Parathyroid adenoma (tissue), 2 donors: ENCODE measurements at regions not wholly inside any gene's neighbourhood (a gene's known extent, or its start where the extent isn't known, plus 50 kb on each side); places are given as distances from the start of the nearest gene placed in this dataset.

ENCODE experiments used
- H2AFZ ChIP-seq: fragments of 300-600 bp; sonication (generic); one replicate; pipeline ENCODE4 v1.7.0; 2017; ENCODE audit warnings: antibody characterized with exemption, mild to moderate bottlenecking
- H3K27ac ChIP-seq: fragments of 300-600 bp; sonication (generic); one replicate; pipeline ENCODE4 v1.7.0; 2017
- H3K27me3 ChIP-seq: fragments of 300-600 bp; sonication (generic); one replicate; pipeline ENCODE4 v1.7.0; 2017; ENCODE audit warnings: low read length; ENCODE audit not compliant: control insufficient read depth, insufficient read depth
- H3K36me3 ChIP-seq: fragments of 300-600 bp; sonication (generic); one replicate; pipeline ENCODE4 v1.7.0; 2017; ENCODE audit warnings: low read length; ENCODE audit not compliant: control insufficient read depth, insufficient read depth
- H3K4me1 ChIP-seq: fragments of 300-600 bp; sonication (generic); one replicate; pipeline ENCODE4 v1.7.0; 2017; ENCODE audit warnings: control low read depth
- H3K4me2 ChIP-seq: fragments of 300-600 bp; sonication (generic); one replicate; pipeline ENCODE4 v1.7.0; 2017; ENCODE audit warnings: low read length
- H3K4me3 ChIP-seq: fragments of 300-600 bp; sonication (generic); one replicate; pipeline ENCODE4 v1.7.0; 2017; ENCODE audit warnings: low read depth, low read length
- H3K79me2 ChIP-seq: fragments of 300-600 bp; sonication (generic); one replicate; pipeline ENCODE4 v1.7.0; 2017; ENCODE audit warnings: control low read depth
- H3K9ac ChIP-seq: fragments of 300-600 bp; sonication (generic); one replicate; pipeline ENCODE4 v1.7.0; 2017; ENCODE audit warnings: mild to moderate bottlenecking
- H3K9me3 ChIP-seq: fragments of 300-600 bp; sonication (generic); one replicate; pipeline ENCODE4 v1.7.0; 2017; ENCODE audit warnings: low read length; ENCODE audit not compliant: control insufficient read depth
- CTCF ChIP-seq: fragments of 300-600 bp; sonication (generic); IDR thresholded peaks from one replicate; pipeline ENCODE4 v1.7.0; 2017; ENCODE audit warnings: antibody characterized with exemption, mild to moderate bottlenecking
- donor health status: primary hyperparathyroidism.

- no peak overlapping the region for H3K27ac ChIP-seq
- no peaks in the 10 kb centered on the region for H3K4me1 ChIP-seq
- no peaks in the 10 kb centered on the region for H3K79me2 ChIP-seq
- no peaks in the 10 kb centered on the region for H3K36me3 ChIP-seq
- H2AFZ ChIP-seq, result no peak overlapping the region
- no peaks in the 10 kb centered on the region for H3K9me3 ChIP-seq
- no peaks in the 10 kb centered on the region for H3K27me3 ChIP-seq
- H3K4me2 ChIP-seq, result no peak overlapping the region
- H3K4me3 ChIP-seq, result no peak overlapping the region
- TF ChIP-seq CTCF, result no peak
- no peak overlapping the region for H3K9ac ChIP-seq
Observed at GRCh38 chr17:71550675-71551074, 570.1 kb upstream of the SOX9 start.

- H2AFZ ChIP-seq, result no peak overlapping the region
- H3K4me1 ChIP-seq, result no peaks in the 10 kb centered on the region
- no peaks in the 10 kb centered on the region for H3K79me2 ChIP-seq
- H3K27me3 ChIP-seq, result no peaks in the 10 kb centered on the region
- no peak overlapping the region for H3K9ac ChIP-seq
- H3K27ac ChIP-seq, result no peak overlapping the region
- no peaks in the 10 kb centered on the region for H3K9me3 ChIP-seq
- no peak overlapping the region for H3K4me2 ChIP-seq
- H3K4me3 ChIP-seq, result no peak overlapping the region
- H3K36me3 ChIP-seq, result no peaks in the 10 kb centered on the region
- TF ChIP-seq CTCF, result no peak
Observed at GRCh38 chr17:71553381-71553780, 567.4 kb upstream of the SOX9 start.

- Histone ChIP-seq H3K4me2 (no peak overlapping the region), H3K79me2 (no peaks in the 10 kb centered on the region), H3K4me1 (no peaks in the 10 kb centered on the region), H3K36me3 (no peaks in the 10 kb centered on the region), H3K27ac (no peak overlapping the region), H3K27me3 (no peaks in the 10 kb centered on the region), H3K9me3 (no peaks in the 10 kb centered on the region), H3K4me3 (no peak overlapping the region), H3K9ac (no peak overlapping the region), H2AFZ (no peak overlapping the region)
- TF ChIP-seq CTCF, result no peak
Observed at GRCh38 chr17:71558901-71559300, 561.9 kb upstream of the SOX9 start.

GRCh38 chr17:71572343-71572742 is 548.5 kb upstream of the SOX9 start:
- no peaks in the 10 kb centered on the region for H3K79me2 ChIP-seq
- no peak for TF ChIP-seq CTCF
- no peak overlapping the region for H3K27ac ChIP-seq
- no peaks in the 10 kb centered on the region for H3K4me1 ChIP-seq
- no peak overlapping the region for H3K4me2 ChIP-seq
- no peaks in the 10 kb centered on the region for H3K27me3 ChIP-seq
- no peak overlapping the region for H2AFZ ChIP-seq
- H3K9me3 ChIP-seq, result no peaks in the 10 kb centered on the region
- H3K36me3 ChIP-seq, result no peaks in the 10 kb centered on the region
- H3K9ac ChIP-seq, result no peak overlapping the region
- no peak overlapping the region for H3K4me3 ChIP-seq

- no peaks in the 10 kb centered on the region for H3K79me2 ChIP-seq
- no peak overlapping the region for H3K9ac ChIP-seq
- TF ChIP-seq CTCF, result no peak
- no peaks in the 10 kb centered on the region for H3K36me3 ChIP-seq
- no peak overlapping the region for H2AFZ ChIP-seq
- H3K27me3 ChIP-seq, result no peaks in the 10 kb centered on the region
- no peaks in the 10 kb centered on the region for H3K4me1 ChIP-seq
- H3K27ac ChIP-seq, result no peak overlapping the region
- no peaks in the 10 kb centered on the region for H3K9me3 ChIP-seq
- H3K4me3 ChIP-seq, result no peak overlapping the region
- no peak overlapping the region for H3K4me2 ChIP-seq
Observed at GRCh38 chr17:71578446-71578845, 542.4 kb upstream of the SOX9 start.
